Skeletal muscle tissue (tissue), 3 donors: ENCODE measurements at regions not wholly inside any gene's neighbourhood (a gene's known extent, or its start where the extent isn't known, plus 50 kb on each side); places are given as distances from the start of the nearest gene placed in this dataset.

Source experiments
- H3K27ac ChIP-seq: one replicate; pipeline ENCODE4 v1.7.0; 2013; ENCODE audit warnings: mild to moderate bottlenecking, low read depth, low read length, inconsistent platforms
- H3K27me3 ChIP-seq, 3 donors: one replicate each; pipeline ENCODE4 v1.7.0; 2013; ENCODE audit warnings: low read length in 3 of 3; ENCODE audit not compliant: control insufficient read depth in 3 of 3, insufficient read depth in 3 of 3
- H3K36me3 ChIP-seq, 3 donors: one replicate each; pipeline ENCODE4 v1.7.0; 2013; ENCODE audit warnings: low read length in 3 of 3; ENCODE audit not compliant: control insufficient read depth in 3 of 3, insufficient read depth in 3 of 3
- H3K4me1 ChIP-seq, 3 donors: one replicate each; pipeline ENCODE4 v1.7.0; 2013; ENCODE audit warnings: low read length in 3 of 3, mild to moderate bottlenecking in 3 of 3; ENCODE audit not compliant: control insufficient read depth in 3 of 3, insufficient read depth in 3 of 3
- H3K4me3 ChIP-seq, 3 donors: one replicate each; pipeline ENCODE4 v1.7.0; 2013; ENCODE audit warnings: low read length in 3 of 3
- H3K9ac ChIP-seq, 3 donors: one replicate each; pipeline ENCODE4 v1.7.0; 2013; ENCODE audit warnings: low read length in 3 of 3, mild to moderate bottlenecking in 3 of 3, moderate library complexity in 2 of 3, low read depth in 1 of 3
- H3K9me3 ChIP-seq, 3 donors: one replicate each; pipeline ENCODE4 v1.7.0; 2013; ENCODE audit warnings: low read length in 3 of 3; ENCODE audit not compliant: control insufficient read depth in 3 of 3
- donor health status: Osteomylitis.

- no peak overlapping the region for H3K4me3 ChIP-seq
- H3K36me3 ChIP-seq: no peaks in the 10 kb centered on the region
- H3K27me3 ChIP-seq: no peaks in the 10 kb centered on the region
- H3K9me3 ChIP-seq: no peaks in the 10 kb centered on the region
- no peak overlapping the region for H3K27ac ChIP-seq
- no peaks in the 10 kb centered on the region for H3K4me1 ChIP-seq
- H3K9ac ChIP-seq: no peak overlapping the region
Observed at GRCh38 chr4:97215409-97215941, 927.8 kb downstream of the STPG2 start.

- H3K36me3 ChIP-seq: no peaks in the 10 kb centered on the region
- H3K27ac ChIP-seq: no peak overlapping the region
- H3K27me3 ChIP-seq: no peaks in the 10 kb centered on the region
- no peaks in the 10 kb centered on the region for H3K4me1 ChIP-seq
- H3K4me3 ChIP-seq: no peak overlapping the region
- no peaks in the 10 kb centered on the region for H3K9me3 ChIP-seq
- H3K9ac ChIP-seq: no peak overlapping the region
Observed at GRCh38 chr4:97216046-97216445, 927.2 kb downstream of the STPG2 start.

- Histone ChIP-seq H3K9ac (no peak overlapping the region), H3K4me3 (no peak overlapping the region), H3K4me1 (no peaks in the 10 kb centered on the region), H3K9me3 (no peaks in the 10 kb centered on the region), H3K27me3 (no peaks in the 10 kb centered on the region), H3K36me3 (no peaks in the 10 kb centered on the region), H3K27ac (no peak overlapping the region)
Observed at GRCh38 chr4:97235521-97235920, 907.8 kb downstream of the STPG2 start.

DNA sequence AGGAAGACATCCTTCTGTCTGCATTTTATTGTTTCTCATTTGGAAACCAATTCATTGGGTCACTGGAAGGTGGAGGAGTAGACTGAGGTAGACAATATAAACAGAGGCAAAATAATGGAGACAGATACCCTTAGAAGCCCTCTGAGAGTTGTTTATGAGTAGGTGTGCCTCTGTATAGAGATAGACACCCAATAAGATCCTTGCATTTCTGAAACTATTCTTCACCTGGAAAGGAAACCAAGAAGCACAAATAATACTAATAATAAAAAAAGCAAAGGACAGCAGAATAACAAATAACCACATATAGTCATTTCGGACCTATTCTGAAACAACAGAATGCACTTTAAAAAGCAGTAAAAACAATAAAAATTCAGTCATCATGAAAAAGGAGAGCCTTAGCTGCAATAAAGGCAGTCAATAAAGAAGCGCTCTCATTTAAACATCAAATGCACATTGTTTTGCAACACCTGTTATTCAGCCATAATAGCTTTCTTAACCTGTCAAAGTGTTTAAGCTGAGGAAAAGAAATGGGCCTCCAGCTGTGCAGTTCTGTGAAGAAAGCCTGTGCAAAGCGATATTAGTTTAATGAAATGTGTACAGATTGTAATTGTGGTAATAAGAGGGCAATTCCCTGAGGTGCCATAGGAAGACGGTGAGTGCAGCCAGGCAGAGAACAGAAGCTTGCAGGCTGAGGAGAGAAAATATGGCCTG lies 904.2 kb downstream of the STPG2 start:
- Histone ChIP-seq H3K9ac (no peak overlapping the region), H3K4me3 (no peak overlapping the region), H3K36me3 (no peaks in the 10 kb centered on the region), H3K27me3 (no peaks in the 10 kb centered on the region), H3K4me1 (no peaks in the 10 kb centered on the region), H3K9me3 (no peaks in the 10 kb centered on the region), H3K27ac (no peak overlapping the region)

DNA sequence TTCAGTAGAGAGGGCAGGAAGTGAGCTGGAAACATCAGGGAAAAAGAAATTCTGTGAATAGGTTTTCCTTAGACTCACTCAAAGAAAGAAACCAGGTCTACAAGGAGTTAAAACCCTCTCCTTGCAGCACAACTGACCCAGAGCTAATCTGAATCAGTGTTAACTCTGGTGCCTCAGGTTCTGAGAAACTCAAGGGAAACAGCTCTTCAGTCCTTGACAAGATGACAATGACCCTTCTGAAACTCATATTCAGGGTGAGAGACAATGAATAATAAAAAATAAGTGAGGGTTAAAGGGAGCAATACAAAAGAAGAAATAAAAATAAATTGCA lies 903.6 kb downstream of the STPG2 start:
- H3K4me1 ChIP-seq: no peaks in the 10 kb centered on the region

DNA sequence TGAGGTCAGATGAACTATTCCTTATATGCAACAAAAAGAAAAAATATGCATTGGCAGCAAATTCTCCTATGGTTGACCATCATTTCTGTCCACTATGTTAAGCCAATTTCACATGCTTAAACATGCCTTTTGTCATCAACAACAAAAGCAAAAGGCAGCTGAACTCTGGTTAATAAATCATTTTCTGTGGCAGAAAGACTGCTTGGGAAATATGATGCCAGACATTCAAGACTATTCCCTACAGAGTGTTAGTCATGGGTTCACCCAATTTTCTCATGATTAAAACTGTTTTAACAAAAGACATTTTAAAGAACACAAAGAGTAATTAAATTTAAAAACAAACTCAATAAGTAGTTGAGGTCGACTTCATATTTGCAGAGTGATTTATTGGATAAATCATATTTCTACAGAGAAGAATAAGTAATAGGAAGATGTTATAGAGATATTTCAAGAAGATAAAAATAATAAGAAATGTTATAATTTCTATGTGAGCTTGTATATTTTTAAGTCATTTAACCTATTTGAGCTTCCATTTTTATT lies 890.6 kb downstream of the STPG2 start:
- Histone ChIP-seq H3K36me3 (no peaks in the 10 kb centered on the region), H3K27ac (no peak overlapping the region), H3K27me3 (no peaks in the 10 kb centered on the region), H3K4me3 (no peak overlapping the region), H3K9ac (no peak overlapping the region), H3K4me1 (no peaks in the 10 kb centered on the region), H3K9me3 (peaks cover 0 to 2% (median 0%) of the 10 kb centered on the region in 3 donors)

More for the DNA sequence above, 903.6 kb downstream of the STPG2 start:
- Histone ChIP-seq H3K9ac (no peak overlapping the region), H3K27me3 (no peaks in the 10 kb centered on the region), H3K9me3 (no peaks in the 10 kb centered on the region), H3K36me3 (no peaks in the 10 kb centered on the region), H3K27ac (no peak overlapping the region), H3K4me3 (no peak overlapping the region)

DNA sequence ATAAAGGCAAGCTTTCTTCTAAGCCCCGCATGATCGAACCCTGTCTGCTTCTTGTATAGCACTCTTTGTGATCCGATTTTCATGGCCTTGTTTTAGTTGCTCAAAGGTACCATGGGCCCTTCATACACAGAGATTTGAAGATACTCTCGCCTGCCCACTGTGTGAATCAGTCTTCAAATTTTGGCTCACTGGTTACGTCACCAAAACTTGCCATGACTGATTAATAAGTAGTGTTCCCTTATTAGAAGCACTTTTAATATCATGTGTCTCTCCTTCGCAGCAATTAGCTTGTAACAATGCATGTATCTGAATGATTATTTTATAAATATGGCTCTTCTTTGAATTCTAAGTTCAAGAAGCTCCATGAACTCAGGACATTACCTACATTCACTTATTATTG lies 880.5 kb downstream of the STPG2 start:
- H3K27ac ChIP-seq: no peak overlapping the region
- H3K9me3 ChIP-seq: no peaks in the 10 kb centered on the region
- H3K27me3 ChIP-seq: no peaks in the 10 kb centered on the region
- no peak overlapping the region for H3K9ac ChIP-seq
- H3K36me3 ChIP-seq: no peaks in the 10 kb centered on the region
- no peak overlapping the region for H3K4me3 ChIP-seq
- H3K4me1 ChIP-seq: no peaks in the 10 kb centered on the region

GRCh38 chr4:97270051-97270450 lies 873.2 kb downstream of the STPG2 start:
- no peaks in the 10 kb centered on the region for H3K9me3 ChIP-seq
- H3K4me3 ChIP-seq: no peak overlapping the region
- no peaks in the 10 kb centered on the region for H3K4me1 ChIP-seq
- H3K36me3 ChIP-seq: no peaks in the 10 kb centered on the region
- H3K27me3 ChIP-seq: no peaks in the 10 kb centered on the region
- H3K9ac ChIP-seq: no peak overlapping the region
- no peak overlapping the region for H3K27ac ChIP-seq

DNA sequence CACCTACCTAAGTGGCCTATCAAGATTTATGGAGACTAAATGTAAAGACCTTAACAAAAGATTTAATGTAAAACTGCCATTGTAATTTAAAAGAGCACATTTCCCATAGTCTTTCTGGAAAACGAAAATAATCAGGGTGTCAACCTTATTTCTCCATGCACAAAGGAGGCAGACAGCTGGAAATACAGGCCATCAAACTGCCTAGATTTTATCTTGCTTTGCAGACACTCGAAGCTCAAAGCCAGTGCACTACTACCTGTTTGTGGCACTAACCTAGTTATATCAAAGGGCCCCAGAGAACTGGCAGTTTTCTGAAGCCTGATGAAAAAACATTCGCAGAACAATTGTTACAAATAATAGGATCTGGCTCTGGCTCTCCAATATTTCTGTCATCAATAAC lies 863.9 kb downstream of the STPG2 start:
- no peaks in the 10 kb centered on the region for H3K36me3 ChIP-seq
- H3K9me3 ChIP-seq: no peaks in the 10 kb centered on the region

GRCh38 chr4:97300561-97300960 lies 842.7 kb downstream of the STPG2 start:
- Histone ChIP-seq H3K27ac (no peak overlapping the region), H3K4me1 (no peaks in the 10 kb centered on the region), H3K36me3 (no peaks in the 10 kb centered on the region), H3K9me3 (peaks cover 0 to 7% (median 3%) of the 10 kb centered on the region in 3 donors), H3K9ac (no peak overlapping the region), H3K4me3 (no peak overlapping the region), H3K27me3 (no peaks in the 10 kb centered on the region)

More for the DNA sequence above, 863.9 kb downstream of the STPG2 start:
- Histone ChIP-seq H3K9ac (no peak overlapping the region), H3K27me3 (no peaks in the 10 kb centered on the region), H3K4me1 (no peaks in the 10 kb centered on the region), H3K4me3 (no peak overlapping the region), H3K27ac (no peak overlapping the region)
